PC-9 (cell line): ENCODE measurements at regions not wholly inside any gene's neighbourhood (a gene's known extent, or its start where the extent isn't known, plus 50 kb on each side); places are given as distances from the start of the nearest gene placed in this dataset.

Experiments used
- BruUV-seq: library from RNA; stranded (reverse); fragments of 400-500 nt; replicated peaks from 2 replicates; lab custom pipeline; 2021; lab: Mats Ljungman, UMichigan
- CTCF ChIA-PET: fragments of 300-600 bp; sonication (Branson Sonifier 250); formaldehyde crosslinking; loops from one replicate; lab custom pipeline; 2022; ENCODE audit warnings: antibody characterized with exemption; lab: Charles Lee
- POLR2A ChIA-PET: fragments of 300-600 bp; sonication (Branson Sonifier 250); formaldehyde crosslinking; loops from one replicate; lab custom pipeline; 2022; ENCODE audit warnings: antibody characterized with exemption; ENCODE audit not compliant: unreplicated experiment; lab: Charles Lee
- DNase-seq, 2 experiments: peaks; one replicate each; pipeline versions ENCODE4 v3.0.0 to v3.0.0-alpha.2; 2015 to 2022; ENCODE audit warnings: mixed read lengths in 1 of 2
- H2AFZ ChIP-seq: fragments of 200-600 bp; sonication (generic); 2 replicates; pipeline ENCODE4 v1.8.1; 2017; ENCODE audit warnings: antibody characterized with exemption
- H3F3A ChIP-seq: fragments of 200-600 bp; sonication (generic); 2 replicates; pipeline ENCODE4 v1.8.1; 2017; ENCODE audit warnings: antibody characterized with exemption, mild to moderate bottlenecking, low read depth; ENCODE audit not compliant: insufficient read depth
- H3K27ac ChIP-seq: fragments of 200-600 bp; sonication (generic); 2 replicates; pipeline ENCODE4 v1.6.1; 2016; ENCODE audit warnings: mixed run types
- H3K27me3 ChIP-seq: fragments of 200-600 bp; sonication (generic); 2 replicates; pipeline ENCODE4 v1.6.1; 2016; ENCODE audit warnings: low read depth, mixed run types; ENCODE audit not compliant: insufficient read depth
- H3K36me3 ChIP-seq: fragments of 200-600 bp; sonication (generic); 2 replicates; pipeline ENCODE4 v1.6.1; 2016; ENCODE audit warnings: low read depth, mixed run types
- H3K4me1 ChIP-seq: fragments of 200-600 bp; sonication (generic); replicated peaks from 2 replicates; pipeline ENCODE4 v1.6.1; 2016; ENCODE audit warnings: mixed run types; ENCODE audit not compliant: insufficient read depth
- H3K4me2 ChIP-seq: fragments of 200-600 bp; sonication (generic); 2 replicates; pipeline ENCODE4 v1.6.1; 2017; ENCODE audit warnings: mixed run types
- H3K4me3 ChIP-seq: fragments of 200-600 bp; sonication (generic); 2 replicates; pipeline ENCODE4 v1.6.1; 2016; ENCODE audit warnings: mixed run types
- H3K79me2 ChIP-seq: fragments of 200-600 bp; sonication (generic); 2 replicates; pipeline ENCODE4 v1.6.1; 2017; ENCODE audit warnings: low read depth, mixed run types
- H3K9me2 ChIP-seq: fragments of 200-600 bp; sonication (generic); 2 replicates; pipeline ENCODE4 v1.8.1; 2017; ENCODE audit warnings: mild to moderate bottlenecking; ENCODE audit not compliant: insufficient read depth
- H3K9me3 ChIP-seq: fragments of 200-600 bp; sonication (generic); 2 replicates; pipeline ENCODE4 v1.8.1; 2016; ENCODE audit warnings: low read depth; ENCODE audit not compliant: insufficient read depth
- H4K20me1 ChIP-seq: fragments of 200-600 bp; sonication (generic); 2 replicates; pipeline ENCODE4 v1.8.1; 2017; ENCODE audit not compliant: insufficient read depth
- EZH2 ChIP-seq: fragments of 200-600 bp; sonication (generic); IDR thresholded peaks from 2 replicates; pipeline ENCODE4 v1.8.0; 2017; ENCODE audit warnings: antibody characterized with exemption, low read depth
- intact Hi-C: fragments of 100-400 bp; cut with micrococcal nuclease; formaldehyde crosslinking; loops from one replicate; pipeline ENCODE4 v1.10.0; 2022; ENCODE audit not compliant: unreplicated experiment
- TF ChIP-seq, protein P1 (sequence below): fragments of 200-600 bp; sonication (generic); conservative IDR thresholded peaks from 2 replicates; pipeline ENCODE4 v1.6.1; 2017; ENCODE audit warnings: mixed run types, antibody characterized with exemption, mild to moderate bottlenecking, moderate library complexity

DNA sequence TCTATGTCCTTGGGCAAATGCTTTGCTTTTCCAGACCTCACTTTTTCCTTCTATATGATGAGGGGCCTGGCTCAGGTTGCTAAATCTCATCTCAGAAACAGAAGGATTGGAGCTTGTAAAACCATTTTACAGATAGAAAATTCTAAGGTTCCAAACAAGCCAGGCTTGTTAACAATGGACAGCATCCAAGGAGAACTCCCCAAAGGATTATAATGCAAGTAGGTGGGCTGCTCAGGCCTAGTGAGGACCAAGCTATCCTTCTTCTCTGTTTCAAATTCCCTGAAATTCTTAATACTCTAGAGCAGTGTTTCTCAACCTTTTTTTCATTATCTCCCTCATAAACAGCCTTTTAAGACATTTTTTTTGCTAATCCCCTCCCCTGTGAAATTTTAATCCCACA is 269.8 kb downstream of the TMEM38B start:
- Histone ChIP-seq H3K4me3 (no peak overlapping the region), H3K9me3 (no peaks in the 10 kb centered on the region), H3K4me2 (no peak overlapping the region), H3F3A (no peaks in the 10 kb centered on the region), H2AFZ (no peak overlapping the region), H3K79me2 (no peaks in the 10 kb centered on the region), H4K20me1 (no peaks in the 10 kb centered on the region), H3K27ac (no peak overlapping the region), H3K9me2 (no peaks in the 10 kb centered on the region), H3K27me3 (no peaks in the 10 kb centered on the region), H3K4me1 (no peaks in the 10 kb centered on the region), H3K36me3 (no peaks in the 10 kb centered on the region)
- intact Hi-C loops = no loop called here
- TF ChIP-seq, protein P1, sequence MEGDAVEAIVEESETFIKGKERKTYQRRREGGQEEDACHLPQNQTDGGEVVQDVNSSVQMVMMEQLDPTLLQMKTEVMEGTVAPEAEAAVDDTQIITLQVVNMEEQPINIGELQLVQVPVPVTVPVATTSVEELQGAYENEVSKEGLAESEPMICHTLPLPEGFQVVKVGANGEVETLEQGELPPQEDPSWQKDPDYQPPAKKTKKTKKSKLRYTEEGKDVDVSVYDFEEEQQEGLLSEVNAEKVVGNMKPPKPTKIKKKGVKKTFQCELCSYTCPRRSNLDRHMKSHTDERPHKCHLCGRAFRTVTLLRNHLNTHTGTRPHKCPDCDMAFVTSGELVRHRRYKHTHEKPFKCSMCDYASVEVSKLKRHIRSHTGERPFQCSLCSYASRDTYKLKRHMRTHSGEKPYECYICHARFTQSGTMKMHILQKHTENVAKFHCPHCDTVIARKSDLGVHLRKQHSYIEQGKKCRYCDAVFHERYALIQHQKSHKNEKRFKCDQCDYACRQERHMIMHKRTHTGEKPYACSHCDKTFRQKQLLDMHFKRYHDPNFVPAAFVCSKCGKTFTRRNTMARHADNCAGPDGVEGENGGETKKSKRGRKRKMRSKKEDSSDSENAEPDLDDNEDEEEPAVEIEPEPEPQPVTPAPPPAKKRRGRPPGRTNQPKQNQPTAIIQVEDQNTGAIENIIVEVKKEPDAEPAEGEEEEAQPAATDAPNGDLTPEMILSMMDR = no peak
- TF ChIP-seq EZH2 = no peak
- ChIA-PET CTCF (no interaction called here), POLR2A (no interaction called here)
- DNase-seq = no peak
- no TSS peak for BruUV-seq

GRCh38 chr9:105966834-105967233 is 272.5 kb downstream of the TMEM38B start:
- BruUV-seq = no TSS peak
- POLR2A ChIA-PET = no interaction called here
- H3K36me3 ChIP-seq = no peaks in the 10 kb centered on the region
- no peaks in the 10 kb centered on the region for H4K20me1 ChIP-seq
- no peaks in the 10 kb centered on the region for H3F3A ChIP-seq
- H3K9me2 ChIP-seq = no peaks in the 10 kb centered on the region
- H3K4me2 ChIP-seq = no peak overlapping the region
- no peaks in the 10 kb centered on the region for H3K27me3 ChIP-seq
- CTCF ChIA-PET = no interaction called here
- no peak overlapping the region for H3K4me3 ChIP-seq
- no peaks in the 10 kb centered on the region for H3K9me3 ChIP-seq
- no peak for TF ChIP-seq EZH2
- TF ChIP-seq, protein P1 = no peak
- no peaks in the 10 kb centered on the region for H3K79me2 ChIP-seq
- no peaks in the 10 kb centered on the region for H3K4me1 ChIP-seq
- no peak overlapping the region for H3K27ac ChIP-seq
- DNase-seq = no peak
- no peak overlapping the region for H2AFZ ChIP-seq
- intact Hi-C loops = no loop called here

DNA sequence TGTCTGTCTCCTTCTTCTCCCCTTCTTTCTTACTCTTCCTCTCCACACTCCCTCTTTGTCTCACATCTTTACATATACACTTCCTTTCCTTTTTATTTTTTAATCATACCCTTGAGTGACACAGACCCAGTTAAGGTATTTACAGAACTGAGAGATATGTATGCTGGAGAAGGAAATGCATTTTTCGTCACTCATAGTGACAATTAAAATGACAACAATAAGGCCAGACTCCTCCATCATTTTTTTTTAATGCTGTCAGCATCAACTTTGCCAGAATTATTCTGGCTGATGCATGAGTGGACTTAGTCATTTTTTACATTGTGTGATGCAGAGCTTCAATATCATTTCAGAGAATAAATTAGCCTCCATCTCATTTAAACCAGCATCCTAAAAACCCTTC is 272.9 kb downstream of the TMEM38B start:
- no peak for DNase-seq
- ChIA-PET POLR2A (no interaction called here), CTCF (no interaction called here)
- Histone ChIP-seq H3K27me3 (no peaks in the 10 kb centered on the region), H3K4me1 (no peaks in the 10 kb centered on the region), H3K9me2 (no peaks in the 10 kb centered on the region), H3F3A (no peaks in the 10 kb centered on the region), H4K20me1 (no peaks in the 10 kb centered on the region), H3K36me3 (no peaks in the 10 kb centered on the region), H3K4me3 (no peak overlapping the region), H3K9me3 (no peaks in the 10 kb centered on the region), H2AFZ (no peak overlapping the region), H3K79me2 (no peaks in the 10 kb centered on the region), H3K27ac (no peak overlapping the region), H3K4me2 (no peak overlapping the region)
- TF ChIP-seq EZH2 = no peak
- TF ChIP-seq, protein P1 = no peak
- BruUV-seq = no TSS peak
- intact Hi-C loops = no loop called here
